Spleen (tissue), 7 donors: ENCODE measurements at regions not wholly inside any gene's neighbourhood (a gene's known extent, or its start where the extent isn't known, plus 50 kb on each side); places are given as distances from the start of the nearest gene placed in this dataset.

Experiments used
- CTCF ChIP-seq, 11 experiments: fragments of 200-600 bp in 7 of 11; fragments of 450-650 bp in 4 of 11; sonication (generic) in 4 of 11; IDR thresholded peaks in 8 of 11; conservative IDR thresholded peaks in 3 of 11; 1 replicate in 7 of 11; 2 replicates in 4 of 11; pipeline versions ENCODE4 v1.4.0 to v1.8.0; 2016 to 2021; ENCODE audit warnings: antibody characterized with exemption in 11 of 11, inconsistent platforms in 4 of 11, mild to moderate bottlenecking in 1 of 11
- POLR2A ChIP-seq, 3 donors: fragments of 450-650 bp; IDR thresholded peaks; one replicate each; pipeline ENCODE4 v1.5.1; 2017; ENCODE audit warnings: antibody characterized with exemption in 3 of 3, mild to moderate bottlenecking in 1 of 3
- POLR2AphosphoS5 ChIP-seq, 3 donors: sonication (generic); formaldehyde crosslinking; IDR thresholded peaks; one replicate each; pipeline ENCODE4 v1.5.1; 2017; ENCODE audit warnings: antibody characterized with exemption in 3 of 3
- donor health status: DM: no; HTN: no; CAD: no; lungs with moderate emphysema.
- donor health status: DM: no; HTN: no; CAD: no.
- donor health status: DM: no; HTN: no; CAD: no.

- TF ChIP-seq POLR2AphosphoS5 (IDR thresholded peaks at IDR 0.05) (no peak), CTCF (IDR thresholded peaks at IDR 0.05 in 8 of 11, conservative IDR thresholded peaks at IDR 0.05 in 3 of 11) (no peak), POLR2A (IDR thresholded peaks at IDR 0.05) (no peak)
Measured at GRCh38 chr12:63292471-63293221, 141.6 kb upstream of the AVPR1A start.
